HG02852 (cell line): ENCODE measurements at regions not wholly inside any gene's neighbourhood (a gene's known extent, or its start where the extent isn't known, plus 50 kb on each side); places are given as distances from the start of the nearest gene placed in this dataset.
"Not testable (repeated sequence)": the region's sequence is repeated elsewhere in the genome, so short reads cannot be mapped to it uniquely, and the experiment has no call there.

Experiments
- ATAC-seq: cut with Tn5 transposase; IDR thresholded peaks from one replicate; pipeline ENCODE4 v1.9.1; 2021; ENCODE audit warnings: mild to moderate bottlenecking, moderate library complexity; ENCODE audit not compliant: unreplicated experiment

DNA sequence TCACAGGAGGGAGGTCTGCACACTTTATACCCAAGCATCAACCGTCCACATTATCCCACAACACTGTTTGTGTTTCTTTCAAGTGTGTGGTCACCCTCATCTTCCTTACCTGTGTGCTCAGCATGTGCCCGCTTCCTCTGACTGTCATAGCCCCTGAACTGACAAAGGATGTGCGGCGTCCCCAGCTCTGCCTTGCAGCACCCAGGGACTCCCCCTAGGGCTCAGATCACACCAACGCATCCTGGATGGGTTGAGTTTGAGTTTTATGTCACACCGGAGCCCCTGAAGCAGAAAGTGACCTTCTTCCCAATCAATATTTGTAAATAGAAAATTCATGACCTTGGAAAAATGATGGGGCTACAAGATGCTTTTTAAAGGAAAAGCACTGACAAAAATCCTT, 770.7 kb upstream of the TMEM132C start:
- no peak for ATAC-seq

- ATAC-seq, result no peak
Observed at GRCh38 chr12:127500512-127501035, 766.4 kb upstream of the TMEM132C start.

DNA sequence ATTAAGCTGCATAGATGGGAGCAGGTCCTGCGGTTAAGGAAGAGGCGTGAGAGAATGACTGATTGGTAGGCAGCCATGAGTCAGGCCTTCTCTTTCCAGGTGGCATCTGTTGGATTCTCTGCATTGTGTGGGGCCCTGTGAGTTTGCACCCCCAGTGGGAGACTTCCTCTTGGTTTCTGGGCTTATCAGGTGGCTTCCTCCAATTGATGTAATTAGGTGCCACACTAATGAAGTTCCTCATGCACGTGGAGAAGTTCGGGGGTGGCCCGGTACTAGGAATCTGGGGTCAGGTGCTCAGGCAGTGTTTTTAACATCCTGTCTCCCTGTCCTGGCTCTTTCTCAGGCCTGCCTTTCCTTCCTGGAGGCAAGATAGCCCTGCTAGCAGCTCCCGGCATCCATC, 765.1 kb upstream of the TMEM132C start:
- no peak for ATAC-seq

- ATAC-seq, result no peak
Observed at GRCh38 chr12:127503246-127503645, 763.7 kb upstream of the TMEM132C start.

DNA sequence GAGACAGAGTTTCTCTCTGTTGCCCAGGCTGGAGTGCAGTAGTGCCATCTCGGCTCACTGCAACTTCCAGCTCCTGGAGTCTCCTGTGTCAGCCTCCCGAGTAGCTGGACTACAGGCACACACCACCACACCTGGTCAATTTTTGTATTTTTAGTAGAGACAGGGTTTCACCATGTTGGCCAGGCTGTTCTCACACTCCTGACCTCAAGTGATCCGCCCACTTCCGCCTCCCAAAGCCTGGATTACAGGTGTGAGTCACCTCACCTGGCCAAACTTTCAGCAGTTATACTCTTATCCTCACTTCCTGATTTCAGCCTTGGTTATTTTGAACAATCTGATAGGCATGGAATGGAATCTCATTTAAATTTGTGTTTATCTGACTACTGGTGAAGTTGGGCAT, 763.0 kb upstream of the TMEM132C start:
- ATAC-seq, result not testable (repeated sequence)

- no peak for ATAC-seq
Observed at GRCh38 chr12:127504874-127505273, 762.1 kb upstream of the TMEM132C start.

- ATAC-seq, result no peak
Observed at GRCh38 chr12:127507341-127507740, 759.6 kb upstream of the TMEM132C start.

- ATAC-seq, result no peak
Observed at GRCh38 chr12:127509066-127509778, 757.7 kb upstream of the TMEM132C start.

DNA sequence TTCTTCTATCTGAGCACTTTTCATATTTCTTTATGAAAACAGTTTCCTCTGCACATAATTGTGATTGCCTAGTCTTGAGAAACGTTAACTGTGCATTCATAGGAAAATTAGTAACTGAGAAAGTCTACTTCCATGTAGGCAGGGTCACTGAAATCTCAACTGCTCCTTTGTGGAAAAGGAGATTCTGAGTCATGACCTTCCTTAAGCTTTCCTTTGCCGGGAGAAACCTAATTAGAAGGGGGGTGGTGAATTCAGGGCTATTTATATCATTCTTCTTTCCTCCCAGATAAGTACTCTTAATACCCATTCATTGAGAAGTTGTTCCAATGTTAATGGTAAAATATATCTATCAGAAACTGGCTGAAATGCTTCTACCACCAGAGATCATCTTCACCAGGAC, 751.0 kb upstream of the TMEM132C start:
- ATAC-seq, result no peak

DNA sequence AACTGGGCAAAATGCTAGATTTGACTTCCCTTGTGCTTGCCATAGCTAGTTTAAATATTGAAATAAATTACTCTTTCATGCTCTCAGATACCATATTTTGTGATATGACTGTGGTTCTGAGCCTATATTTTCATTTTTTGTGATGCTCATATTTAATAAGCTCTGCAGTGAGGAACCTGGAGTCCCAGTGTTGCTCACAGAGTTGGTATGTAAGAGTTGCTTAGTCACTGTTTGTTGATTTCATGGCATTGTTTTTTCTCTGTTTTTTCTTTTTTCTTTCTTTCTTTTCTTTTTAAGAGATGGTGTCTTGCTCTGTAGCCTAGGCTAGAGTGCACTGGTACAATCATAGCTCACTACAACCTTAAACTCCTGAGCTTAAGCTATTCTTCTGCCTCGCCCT, 750.5 kb upstream of the TMEM132C start:
- ATAC-seq, result no peak

DNA sequence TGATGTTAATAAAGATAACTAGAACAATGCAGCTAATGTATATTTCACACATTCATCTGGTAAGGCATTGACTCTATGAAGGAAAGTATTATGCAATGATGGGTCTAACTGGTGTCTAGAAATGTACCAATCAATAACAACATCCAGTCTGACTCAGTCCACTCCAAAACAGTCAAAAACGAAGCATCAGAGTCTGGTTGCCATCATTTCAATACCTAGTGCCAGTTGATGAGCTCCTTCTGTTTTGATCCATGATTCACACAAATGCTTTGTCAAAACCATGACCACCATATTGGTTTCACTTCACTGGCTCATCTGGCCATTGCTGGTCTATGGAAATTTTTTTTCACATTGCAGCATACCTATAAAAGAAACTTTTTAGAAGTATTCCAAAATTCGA, 747.2 kb upstream of the TMEM132C start:
- ATAC-seq, result no peak

GRCh38 chr12:127526925-127527324, 740.0 kb upstream of the TMEM132C start:
- ATAC-seq, result no peak

GRCh38 chr12:127528551-127528950, 738.4 kb upstream of the TMEM132C start:
- ATAC-seq, result no peak

DNA sequence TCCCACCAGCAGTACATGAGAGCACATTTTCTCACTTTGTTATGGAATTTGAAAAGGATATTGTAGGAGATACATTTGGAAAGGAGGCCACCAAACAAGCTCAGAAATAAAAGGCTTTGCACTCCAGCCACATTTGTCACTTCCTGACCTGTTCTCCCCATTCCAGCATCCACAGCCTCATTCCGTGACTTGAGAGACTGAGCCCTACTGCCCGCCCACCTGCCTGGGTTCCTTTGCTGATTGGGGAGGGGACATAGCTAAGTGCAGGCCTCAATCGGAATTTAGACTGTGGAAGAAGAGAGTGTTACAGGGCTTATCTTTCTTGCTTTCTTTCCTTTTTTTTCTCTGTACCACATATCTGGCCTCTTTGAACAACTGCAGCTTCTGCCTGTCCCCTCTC, 735.4 kb upstream of the TMEM132C start:
- ATAC-seq, result no peak

DNA sequence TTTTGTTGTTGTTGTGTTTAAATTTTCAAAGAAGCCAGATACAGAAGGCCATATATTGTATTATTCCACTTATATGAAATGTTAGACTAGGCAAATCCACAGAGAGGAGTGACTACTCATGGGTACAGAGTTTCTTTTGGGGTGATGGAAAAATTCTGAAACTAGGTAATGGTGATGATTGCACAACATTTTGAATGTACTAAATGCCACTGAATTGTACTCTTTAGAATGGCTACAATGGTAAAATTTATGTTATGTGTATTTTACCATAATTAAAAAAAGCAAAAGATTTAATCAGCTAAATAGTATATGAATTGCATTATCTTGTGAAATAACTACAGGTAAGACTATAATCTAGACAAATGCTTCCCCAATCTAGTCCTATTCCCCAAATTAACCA, 733.6 kb upstream of the TMEM132C start:
- no peak for ATAC-seq

- ATAC-seq, result no peak
Observed at GRCh38 chr12:127536833-127537428, 730.0 kb upstream of the TMEM132C start.

DNA sequence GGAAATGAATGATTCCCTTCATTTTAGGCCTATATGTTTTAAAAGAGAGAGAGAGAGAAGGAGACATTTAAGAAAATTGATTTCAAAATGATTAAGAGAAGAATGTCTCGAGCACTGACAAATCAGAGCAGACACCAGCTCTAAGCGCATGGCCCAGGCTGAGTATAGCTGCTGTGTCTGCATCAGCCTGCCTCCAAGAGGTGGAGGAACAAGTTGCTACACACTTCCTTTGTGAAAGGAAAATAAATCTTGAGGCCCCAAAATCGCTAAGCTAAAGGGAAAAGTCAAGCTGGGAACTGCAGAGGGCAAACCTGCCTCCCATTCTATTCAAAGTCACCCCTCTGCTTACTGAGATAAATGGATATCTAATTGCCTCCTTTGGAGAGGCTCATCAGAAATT, 728.7 kb upstream of the TMEM132C start:
- ATAC-seq, result no peak

- no peak for ATAC-seq
Observed at GRCh38 chr12:127539226-127539858, 727.6 kb upstream of the TMEM132C start.

- no peak for ATAC-seq
Observed at GRCh38 chr12:127542391-127542790, 724.6 kb upstream of the TMEM132C start.

DNA sequence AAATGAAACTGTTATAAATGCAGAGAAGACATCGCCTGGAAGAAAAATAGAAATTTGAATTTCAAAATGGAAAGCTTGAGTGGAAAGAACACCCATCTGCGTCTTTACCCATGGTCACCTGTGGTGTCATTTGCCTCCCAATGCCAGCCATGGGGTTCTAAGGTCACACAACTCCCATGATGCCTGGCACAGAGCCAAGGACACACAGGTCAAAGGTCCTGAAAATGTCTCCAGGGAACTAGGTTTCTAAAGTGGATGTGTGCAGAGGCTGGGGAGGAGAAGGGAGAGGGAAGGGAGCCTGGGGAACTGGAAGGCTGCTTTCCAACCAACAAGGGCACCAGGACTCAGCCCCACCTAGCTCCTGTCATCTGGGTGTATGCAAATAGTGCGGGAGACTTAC, 724.0 kb upstream of the TMEM132C start:
- no peak for ATAC-seq

DNA sequence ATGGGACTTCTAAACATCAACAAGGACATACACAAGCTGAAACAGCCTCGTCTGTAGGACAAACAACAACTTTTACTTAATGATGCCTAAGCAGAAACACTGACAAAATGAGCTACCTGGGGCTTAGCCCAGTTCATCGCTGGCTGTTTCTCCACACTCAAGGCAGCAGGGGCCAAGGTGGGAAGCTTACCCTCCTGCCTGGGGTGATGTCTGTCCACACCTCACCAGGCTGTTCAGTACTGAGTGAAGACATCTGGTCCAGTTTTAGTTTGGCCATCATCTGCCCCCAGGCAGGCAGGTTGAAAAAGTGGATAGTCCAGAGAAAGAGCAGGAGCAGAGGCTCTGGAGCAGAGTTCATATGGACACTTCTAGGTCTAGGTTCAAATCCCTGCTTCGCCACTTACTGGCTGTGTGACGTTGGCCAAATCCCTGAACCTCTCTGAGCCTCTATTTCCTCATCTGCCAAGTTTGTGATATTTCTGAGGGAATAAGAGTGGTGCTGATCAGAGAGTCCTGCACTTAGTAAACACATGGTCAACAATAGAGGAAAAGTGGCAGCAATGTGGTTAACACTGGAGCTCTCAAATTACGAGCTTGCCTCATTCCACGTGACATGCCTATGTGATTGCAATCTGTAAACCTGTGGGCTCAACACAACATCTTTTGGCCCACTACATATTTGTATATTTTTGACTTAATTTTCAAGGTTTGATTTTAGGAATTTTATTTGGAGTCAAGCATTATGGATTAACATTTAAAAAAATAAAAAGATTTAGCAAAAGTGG, 720.1 kb upstream of the TMEM132C start:
- no peak for ATAC-seq
